HUES48 (cell line): ENCODE measurements at regions not wholly inside any gene's neighbourhood (a gene's known extent, or its start where the extent isn't known, plus 50 kb on each side); places are given as distances from the start of the nearest gene placed in this dataset.

Experiments used
- H3K27ac ChIP-seq: one replicate; pipeline ENCODE4 v1.7.0; 2013; ENCODE audit warnings: low read depth, low read length, inconsistent platforms
- H3K27me3 ChIP-seq: 2 replicates; pipeline ENCODE4 v1.6.1; 2013; ENCODE audit warnings: mild to moderate bottlenecking, low read length; ENCODE audit not compliant: control insufficient read depth, insufficient read depth
- H3K36me3 ChIP-seq: 2 replicates; pipeline ENCODE4 v1.6.1; 2013; ENCODE audit warnings: low read length; ENCODE audit not compliant: control insufficient read depth, insufficient read depth
- H3K4me1 ChIP-seq: 2 replicates; pipeline ENCODE4 v1.6.1; 2013; ENCODE audit warnings: mild to moderate bottlenecking, low read length; ENCODE audit not compliant: control insufficient read depth, insufficient read depth
- H3K4me3 ChIP-seq: 2 replicates; pipeline ENCODE4 v1.5.1; 2013; ENCODE audit warnings: mild to moderate bottlenecking, low read depth, low read length
- H3K9ac ChIP-seq: 2 replicates; pipeline ENCODE4 v1.6.1; 2013; ENCODE audit warnings: mild to moderate bottlenecking, low read depth, low read length, moderate library complexity
- H3K9me3 ChIP-seq: 2 replicates; pipeline ENCODE4 v1.6.1; 2013; ENCODE audit warnings: low read length; ENCODE audit not compliant: control insufficient read depth, insufficient read depth

- Histone ChIP-seq H3K4me3 (no peak overlapping the region), H3K27me3 (no peaks in the 10 kb centered on the region), H3K9me3 (no peaks in the 10 kb centered on the region), H3K27ac (no peak overlapping the region), H3K36me3 (no peaks in the 10 kb centered on the region), H3K4me1 (peaks cover 7% of the 10 kb centered on the region; the same call in 1 of the 2 replicates), H3K9ac (no peak overlapping the region)
Observed at GRCh38 chr5:123273984-123274383, 149.2 kb downstream of the CEP120 start.

GRCh38 chr5:123273095-123273494, 150.1 kb downstream of the CEP120 start:
- H3K9me3 ChIP-seq = no peaks in the 10 kb centered on the region
- peaks cover 7% of the 10 kb centered on the region; the same call in 1 of the 2 replicates for H3K4me1 ChIP-seq
- no peak overlapping the region for H3K4me3 ChIP-seq
- H3K27ac ChIP-seq = no peak overlapping the region
- no peak overlapping the region for H3K9ac ChIP-seq
- H3K36me3 ChIP-seq = no peaks in the 10 kb centered on the region
- H3K27me3 ChIP-seq = no peaks in the 10 kb centered on the region

GRCh38 chr5:123269851-123270250, 153.4 kb downstream of the CEP120 start:
- Histone ChIP-seq H3K27ac (no peak overlapping the region), H3K36me3 (no peaks in the 10 kb centered on the region), H3K9ac (no peak overlapping the region), H3K9me3 (no peaks in the 10 kb centered on the region), H3K4me3 (no peak overlapping the region), H3K4me1 (no peaks in the 10 kb centered on the region), H3K27me3 (no peaks in the 10 kb centered on the region)

- Histone ChIP-seq H3K4me3 (no peak overlapping the region), H3K9ac (no peak overlapping the region), H3K9me3 (no peaks in the 10 kb centered on the region), H3K27me3 (no peaks in the 10 kb centered on the region), H3K27ac (no peak overlapping the region), H3K4me1 (no peaks in the 10 kb centered on the region), H3K36me3 (no peaks in the 10 kb centered on the region)
Observed at GRCh38 chr5:123269436-123269835, 153.8 kb downstream of the CEP120 start.

GRCh38 chr5:123266365-123266764, 156.8 kb downstream of the CEP120 start:
- Histone ChIP-seq H3K9ac (no peak overlapping the region), H3K4me1 (peaks cover 20% of the 10 kb centered on the region), H3K9me3 (no peaks in the 10 kb centered on the region), H3K4me3 (no peak overlapping the region), H3K36me3 (no peaks in the 10 kb centered on the region), H3K27ac (no peak overlapping the region), H3K27me3 (no peaks in the 10 kb centered on the region)

- Histone ChIP-seq H3K4me1 (peaks cover 20% of the 10 kb centered on the region), H3K9ac (no peak overlapping the region), H3K27me3 (no peaks in the 10 kb centered on the region), H3K27ac (no peak overlapping the region), H3K4me3 (no peak overlapping the region), H3K36me3 (no peaks in the 10 kb centered on the region), H3K9me3 (no peaks in the 10 kb centered on the region)
Observed at GRCh38 chr5:123265551-123265950, 157.7 kb downstream of the CEP120 start.

- Histone ChIP-seq H3K9me3 (no peaks in the 10 kb centered on the region), H3K27me3 (no peaks in the 10 kb centered on the region), H3K9ac (no peak overlapping the region), H3K4me1 (peaks cover 20% of the 10 kb centered on the region), H3K27ac (no peak overlapping the region), H3K4me3 (no peak overlapping the region), H3K36me3 (no peaks in the 10 kb centered on the region)
Observed at GRCh38 chr5:123264394-123264793, 158.8 kb downstream of the CEP120 start.

GRCh38 chr5:123263859-123264258, 159.3 kb downstream of the CEP120 start:
- H3K9ac ChIP-seq = no peak overlapping the region
- H3K9me3 ChIP-seq = no peaks in the 10 kb centered on the region
- H3K27ac ChIP-seq = no peak overlapping the region
- H3K36me3 ChIP-seq = no peaks in the 10 kb centered on the region
- no peak overlapping the region for H3K4me3 ChIP-seq
- peaks cover 20% of the 10 kb centered on the region for H3K4me1 ChIP-seq
- H3K27me3 ChIP-seq = no peaks in the 10 kb centered on the region

- no peak overlapping the region for H3K9ac ChIP-seq
- H3K4me1 ChIP-seq = peaks cover 20% of the 10 kb centered on the region
Observed at GRCh38 chr5:123262216-123262823, 160.9 kb downstream of the CEP120 start.

GRCh38 chr5:123261752-123262151, 161.5 kb downstream of the CEP120 start:
- Histone ChIP-seq H3K9ac (no peak overlapping the region), H3K4me1 (peaks cover 20% of the 10 kb centered on the region), H3K27me3 (no peaks in the 10 kb centered on the region), H3K9me3 (peaks cover 5% of the 10 kb centered on the region; the same call in 1 of the 2 replicates), H3K36me3 (no peaks in the 10 kb centered on the region), H3K27ac (no peak overlapping the region), H3K4me3 (no peak overlapping the region)

More at GRCh38 chr5:123262216-123262823, 160.9 kb downstream of the CEP120 start:
- Histone ChIP-seq H3K9me3 (no peaks in the 10 kb centered on the region), H3K36me3 (no peaks in the 10 kb centered on the region), H3K27ac (no peak overlapping the region), H3K27me3 (no peaks in the 10 kb centered on the region), H3K4me3 (no peak overlapping the region)

GRCh38 chr5:123249446-123249845, 160.4 kb downstream of the PRDM6 start:
- H3K4me1 ChIP-seq = no peaks in the 10 kb centered on the region
- H3K36me3 ChIP-seq = no peaks in the 10 kb centered on the region
- no peak overlapping the region for H3K27ac ChIP-seq
- H3K9ac ChIP-seq = no peak overlapping the region
- H3K27me3 ChIP-seq = no peaks in the 10 kb centered on the region
- H3K9me3 ChIP-seq = no peaks in the 10 kb centered on the region
- H3K4me3 ChIP-seq = no peak overlapping the region
